HUES6 (cell line): ENCODE measurements at regions not wholly inside any gene's neighbourhood (a gene's known extent, or its start where the extent isn't known, plus 50 kb on each side); places are given as distances from the start of the nearest gene placed in this dataset.

Experiments used
- H3K27ac ChIP-seq: 2 replicates; pipeline ENCODE4 v1.7.0; 2013; ENCODE audit warnings: low read depth, mild to moderate bottlenecking, low read length, inconsistent platforms
- H3K27me3 ChIP-seq: 2 replicates; pipeline ENCODE4 v1.6.1; 2013; ENCODE audit warnings: low read length; ENCODE audit not compliant: control insufficient read depth, insufficient read depth
- H3K36me3 ChIP-seq: 2 replicates; pipeline ENCODE4 v1.6.1; 2013; ENCODE audit warnings: low read length; ENCODE audit not compliant: control insufficient read depth, insufficient read depth
- H3K4me1 ChIP-seq: 2 replicates; pipeline ENCODE4 v1.6.1; 2013; ENCODE audit warnings: low read length; ENCODE audit not compliant: control insufficient read depth, insufficient read depth
- H3K4me3 ChIP-seq: 2 replicates; pipeline ENCODE4 v1.5.1; 2013; ENCODE audit warnings: low read depth, low read length
- H3K9ac ChIP-seq: one replicate; pipeline ENCODE4 v1.6.1; 2013; ENCODE audit warnings: mild to moderate bottlenecking, low read length
- H3K9me3 ChIP-seq: 2 replicates; pipeline ENCODE4 v1.6.1; 2013; ENCODE audit warnings: low read depth, low read length; ENCODE audit not compliant: control insufficient read depth, insufficient read depth

GRCh38 chr12:66775871-66776270 lies 97.0 kb upstream of the GRIP1 start:
- no peak overlapping the region for H3K4me3 ChIP-seq
- H3K27ac ChIP-seq: no peak overlapping the region
- H3K27me3 ChIP-seq: no peaks in the 10 kb centered on the region; the same call in 1 of the 2 replicates
- H3K4me1 ChIP-seq: peaks cover 5% of the 10 kb centered on the region
- H3K36me3 ChIP-seq: no peaks in the 10 kb centered on the region
- H3K9me3 ChIP-seq: no peaks in the 10 kb centered on the region
- H3K9ac ChIP-seq: no peak overlapping the region

DNA sequence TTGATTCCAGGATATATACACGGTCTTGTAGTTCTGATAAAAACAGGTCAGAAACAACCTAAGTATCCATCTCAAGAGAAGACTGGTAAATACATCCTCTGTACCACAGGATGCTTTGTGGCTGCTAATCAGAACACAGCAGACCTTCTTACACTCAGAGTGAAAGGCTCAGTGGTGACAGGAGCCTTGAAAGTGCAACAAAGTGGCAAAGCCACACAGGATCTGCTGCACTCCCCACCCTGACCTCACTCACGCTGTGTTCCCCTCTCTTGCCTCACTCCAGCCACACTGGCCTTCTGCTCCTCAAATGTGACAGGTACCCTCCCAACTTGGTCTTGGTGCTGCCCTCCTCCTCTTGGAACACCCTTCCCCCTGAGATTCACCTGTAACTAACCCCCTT lies 98.1 kb upstream of the GRIP1 start:
- Histone ChIP-seq H3K27me3 (peaks cover 6% of the 10 kb centered on the region; the same call in 1 of the 2 replicates), H3K4me1 (peaks cover 7% of the 10 kb centered on the region), H3K36me3 (no peaks in the 10 kb centered on the region), H3K9ac (no peak overlapping the region), H3K9me3 (no peaks in the 10 kb centered on the region), H3K4me3 (no peak overlapping the region), H3K27ac (no peak overlapping the region)

DNA sequence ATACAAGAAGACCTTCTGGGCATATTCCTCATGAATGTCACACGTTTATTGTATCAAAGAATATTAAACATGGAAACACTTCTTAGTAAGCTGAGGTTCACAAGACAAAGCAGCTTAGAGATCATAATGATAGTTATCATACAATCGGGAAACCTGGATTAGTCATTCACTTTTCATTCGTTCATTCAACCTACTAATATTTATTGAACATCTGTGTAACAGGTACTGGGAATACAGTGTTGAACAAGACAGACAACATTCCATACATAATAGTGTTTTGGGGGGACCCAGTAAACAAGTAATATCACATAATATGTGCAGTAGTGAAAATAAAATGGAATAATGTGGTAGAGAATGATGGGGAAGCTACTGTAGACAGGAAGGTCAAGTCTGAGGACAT lies 100.6 kb upstream of the GRIP1 start:
- no peak overlapping the region for H3K9ac ChIP-seq
- H3K4me3 ChIP-seq: no peak overlapping the region
- no peaks in the 10 kb centered on the region for H3K9me3 ChIP-seq
- no peaks in the 10 kb centered on the region for H3K36me3 ChIP-seq
- peaks cover 10% of the 10 kb centered on the region for H3K4me1 ChIP-seq
- H3K27ac ChIP-seq: no peak overlapping the region
- H3K27me3 ChIP-seq: peaks cover 6% of the 10 kb centered on the region; the same call in 1 of the 2 replicates

GRCh38 chr12:66786531-66787308 lies 107.8 kb upstream of the GRIP1 start:
- Histone ChIP-seq H3K27me3 (peaks cover 2% of the 10 kb centered on the region; the same call in 1 of the 2 replicates), H3K4me3 (no peak overlapping the region), H3K9ac (no peak overlapping the region), H3K36me3 (no peaks in the 10 kb centered on the region), H3K9me3 (no peaks in the 10 kb centered on the region), H3K27ac (no peak overlapping the region), H3K4me1 (peaks cover 4% of the 10 kb centered on the region; the same call in 1 of the 2 replicates)

DNA sequence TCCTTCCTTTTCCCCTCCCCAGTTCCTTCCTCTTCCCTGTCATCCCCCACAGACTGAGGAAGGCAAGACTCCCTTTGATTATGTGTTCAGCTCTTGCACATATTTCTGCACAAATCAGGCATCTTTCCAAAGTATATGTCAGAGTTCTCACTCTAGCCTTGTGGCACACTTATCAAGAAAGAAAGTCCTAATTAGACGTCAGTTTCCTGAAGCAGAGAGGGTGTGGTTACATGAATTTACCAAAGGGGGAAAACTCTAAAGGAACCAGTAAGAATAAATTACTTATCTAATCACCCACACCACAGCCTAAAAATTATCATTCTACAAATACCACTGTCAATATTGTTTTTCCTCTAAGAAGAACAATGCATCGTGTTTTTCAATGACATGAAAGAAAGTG lies 120.7 kb upstream of the GRIP1 start:
- H3K27ac ChIP-seq: no peak overlapping the region
- no peaks in the 10 kb centered on the region for H3K36me3 ChIP-seq
- no peaks in the 10 kb centered on the region for H3K9me3 ChIP-seq
- H3K4me1 ChIP-seq: peaks cover 28% of the 10 kb centered on the region
- H3K9ac ChIP-seq: no peak overlapping the region
- no peak overlapping the region; the same call in 1 of the 2 replicates for H3K4me3 ChIP-seq
- H3K27me3 ChIP-seq: peaks cover 22% of the 10 kb centered on the region

GRCh38 chr12:66800046-66800445 lies 121.2 kb upstream of the GRIP1 start:
- peaks cover 32% of the 10 kb centered on the region for H3K4me1 ChIP-seq
- no peak overlapping the region for H3K4me3 ChIP-seq
- H3K9ac ChIP-seq: no peak overlapping the region
- H3K27ac ChIP-seq: no peak overlapping the region
- H3K36me3 ChIP-seq: no peaks in the 10 kb centered on the region
- H3K27me3 ChIP-seq: peaks cover 22% of the 10 kb centered on the region
- no peaks in the 10 kb centered on the region for H3K9me3 ChIP-seq

DNA sequence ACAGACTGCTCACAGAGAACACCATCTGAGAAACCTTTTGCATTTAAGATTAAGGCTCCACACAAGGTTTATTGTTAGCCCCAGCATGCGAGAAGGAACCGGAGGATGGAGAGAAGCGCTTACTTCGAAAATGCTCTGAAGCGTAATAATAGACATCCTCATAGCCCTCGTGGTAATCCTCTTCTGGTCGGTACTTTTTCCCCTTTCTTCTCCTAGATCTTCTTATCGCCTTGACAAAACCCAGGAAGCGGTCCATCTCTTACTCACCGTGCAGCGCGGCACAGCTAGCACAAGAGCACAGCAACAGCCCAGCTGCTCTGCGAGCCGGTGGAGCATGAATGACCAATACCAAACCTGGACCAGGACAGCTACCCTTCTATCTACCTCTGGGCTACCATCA lies 125.1 kb upstream of the GRIP1 start:
- Histone ChIP-seq H3K9ac (no peak overlapping the region), H3K36me3 (no peaks in the 10 kb centered on the region), H3K9me3 (no peaks in the 10 kb centered on the region), H3K27ac (no peak overlapping the region), H3K4me3 (peak overlapping the region; percentile 17; the same call in 1 of the 2 replicates), H3K27me3 (peaks cover 22% of the 10 kb centered on the region), H3K4me1 (peaks cover 29% of the 10 kb centered on the region)

DNA sequence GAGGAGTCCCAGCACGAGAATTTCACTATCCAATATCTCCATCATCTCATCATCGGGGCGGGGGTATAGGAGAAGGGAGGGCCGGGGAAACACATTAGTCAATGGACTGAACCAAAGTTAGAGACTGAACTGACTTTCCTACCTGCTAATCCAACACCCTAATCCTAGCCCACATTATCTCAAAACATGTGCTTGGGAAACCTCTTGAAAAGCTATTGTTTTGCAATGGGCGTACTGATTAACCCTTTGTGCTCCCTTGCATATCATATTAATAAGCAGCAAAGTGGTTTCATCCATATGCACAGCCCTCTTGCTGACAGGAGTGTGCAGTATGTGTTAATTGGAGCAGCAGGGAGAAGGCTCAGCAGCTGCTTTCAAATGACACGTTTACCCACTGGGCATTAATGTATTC lies 125.7 kb upstream of the GRIP1 start:
- H3K4me3 ChIP-seq: no peak overlapping the region
- peaks cover 22% of the 10 kb centered on the region for H3K27me3 ChIP-seq
- H3K27ac ChIP-seq: no peak overlapping the region
- no peaks in the 10 kb centered on the region for H3K36me3 ChIP-seq
- H3K9me3 ChIP-seq: no peaks in the 10 kb centered on the region
- no peak overlapping the region for H3K9ac ChIP-seq
- peaks cover 24% of the 10 kb centered on the region for H3K4me1 ChIP-seq

DNA sequence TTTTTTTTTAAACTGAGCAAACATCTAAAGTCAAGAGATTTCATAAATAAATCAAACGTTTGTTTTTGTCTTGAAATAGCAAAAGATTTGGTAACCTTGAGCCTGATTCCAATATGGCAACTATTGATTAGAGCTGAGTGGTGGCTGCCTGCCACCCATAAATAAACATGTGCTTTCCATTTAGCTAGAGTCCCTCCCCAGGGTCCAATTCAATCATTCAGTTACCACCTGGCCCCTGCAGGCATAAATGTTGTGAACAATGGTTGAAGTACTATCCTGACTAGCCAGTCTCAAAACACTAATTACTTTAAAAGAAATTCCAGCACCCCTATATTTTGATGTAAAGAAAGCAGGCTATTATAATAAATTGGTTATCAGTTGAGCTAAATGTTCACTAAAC lies 129.7 kb upstream of the GRIP1 start:
- Histone ChIP-seq H3K27me3 (peaks cover 4% of the 10 kb centered on the region; the same call in 1 of the 2 replicates), H3K4me3 (no peak overlapping the region), H3K4me1 (peaks cover 18% of the 10 kb centered on the region), H3K27ac (no peak overlapping the region), H3K9me3 (no peaks in the 10 kb centered on the region), H3K9ac (no peak overlapping the region), H3K36me3 (no peaks in the 10 kb centered on the region)

DNA sequence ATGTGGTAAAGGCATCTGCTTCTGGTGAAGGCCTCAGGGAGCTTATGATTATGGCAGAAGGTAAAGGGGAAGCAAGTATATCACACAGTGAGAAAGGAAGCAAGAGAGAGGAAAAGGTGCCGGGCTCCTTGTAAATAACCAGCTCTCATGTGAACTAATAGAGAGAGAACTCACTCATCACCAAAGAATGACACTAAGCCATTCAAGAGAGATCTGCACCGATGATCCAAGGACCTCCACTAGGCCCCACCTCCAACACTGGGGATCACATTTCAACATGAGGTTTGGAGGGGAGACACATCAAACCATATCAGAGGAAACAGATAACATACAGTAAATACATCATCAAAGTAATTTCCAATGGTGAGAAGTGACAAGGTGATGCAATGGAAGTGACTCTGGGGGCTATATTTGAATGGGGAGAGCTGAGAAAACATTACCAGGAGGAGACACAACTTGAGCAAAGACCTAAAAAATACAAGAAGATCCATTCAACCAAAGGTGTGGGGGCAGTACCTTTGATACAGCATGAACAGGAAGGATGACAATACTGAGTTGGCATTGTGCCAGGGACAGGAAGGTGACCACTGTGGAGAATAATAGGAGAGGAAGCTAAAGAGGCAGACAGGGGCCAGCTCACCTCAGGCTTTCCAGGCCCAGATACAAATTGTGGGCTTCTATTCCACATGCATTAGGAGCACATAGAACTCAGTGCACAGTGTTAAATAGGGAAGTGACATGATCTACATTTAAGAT lies 134.4 kb upstream of the GRIP1 start:
- H3K27me3 ChIP-seq: no peaks in the 10 kb centered on the region
- no peaks in the 10 kb centered on the region for H3K9me3 ChIP-seq
- no peaks in the 10 kb centered on the region for H3K36me3 ChIP-seq
- H3K9ac ChIP-seq: no peak overlapping the region
- H3K4me1 ChIP-seq: peaks cover 8% of the 10 kb centered on the region; the same call in 1 of the 2 replicates
- no peak overlapping the region for H3K4me3 ChIP-seq
- no peak overlapping the region for H3K27ac ChIP-seq

GRCh38 chr12:66819587-66819986 lies 140.7 kb upstream of the GRIP1 start:
- Histone ChIP-seq H3K36me3 (no peaks in the 10 kb centered on the region), H3K27me3 (no peaks in the 10 kb centered on the region), H3K4me3 (no peak overlapping the region), H3K4me1 (0 out of 2 replicates have a peak, but pooled peaks cover 3% of the 10 kb centered on the region), H3K9ac (no peak overlapping the region), H3K9me3 (no peaks in the 10 kb centered on the region), H3K27ac (no peak overlapping the region)
